ENCODE measurements at regions not wholly inside any gene's neighbourhood (a gene's known extent, or its start where the extent isn't known, plus 50 kb on each side); places are given as distances from the start of the nearest gene placed in this dataset.

DNA sequence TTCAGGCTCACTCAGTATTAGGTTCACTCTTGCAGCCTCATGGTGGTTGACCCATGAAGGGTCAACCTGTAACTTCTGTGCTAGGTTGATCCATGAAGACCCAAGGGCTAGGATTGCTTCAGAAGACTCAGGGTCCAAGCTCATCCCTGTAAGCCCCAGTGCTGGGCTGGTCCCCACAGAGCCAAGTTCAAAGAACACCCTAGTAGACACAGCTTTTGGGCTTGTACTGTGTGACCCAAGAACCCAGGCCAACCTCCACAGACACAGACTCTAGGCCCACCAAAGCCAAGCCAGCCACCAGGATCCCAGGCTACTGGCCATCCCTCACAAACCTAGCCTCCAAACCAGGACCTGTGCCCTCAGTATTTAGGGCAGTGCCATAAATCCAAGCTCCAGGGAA is 1020.6 kb downstream of the SLC16A7 start:
- Histone ChIP-seq H3K79me2 (ENCODE audit: insufficient read depth, low read depth) (no peaks in the 10 kb centered on the region), H3K27me3 (ENCODE audit: insufficient read depth, low read depth) (no peaks in the 10 kb centered on the region), H3K4me3 (IDR thresholded peaks at IDR 0.05; ENCODE audit: insufficient read depth, low read depth, low read length) (no peak overlapping the region), H3K4me2 (no peak overlapping the region), H2AFZ (ENCODE audit: low read depth) (no peak overlapping the region), H4K20me1 (ENCODE audit: insufficient read depth) (no peaks in the 10 kb centered on the region), H3K4me1 (ENCODE audit: low read depth, poor library complexity, severe bottlenecking) (no peaks in the 10 kb centered on the region), H3K27ac (no peak overlapping the region), H3K36me3 (ENCODE audit: insufficient read depth) (no peaks in the 10 kb centered on the region), H3K9ac (no peak overlapping the region)
- TF ChIP-seq, protein P1, sequence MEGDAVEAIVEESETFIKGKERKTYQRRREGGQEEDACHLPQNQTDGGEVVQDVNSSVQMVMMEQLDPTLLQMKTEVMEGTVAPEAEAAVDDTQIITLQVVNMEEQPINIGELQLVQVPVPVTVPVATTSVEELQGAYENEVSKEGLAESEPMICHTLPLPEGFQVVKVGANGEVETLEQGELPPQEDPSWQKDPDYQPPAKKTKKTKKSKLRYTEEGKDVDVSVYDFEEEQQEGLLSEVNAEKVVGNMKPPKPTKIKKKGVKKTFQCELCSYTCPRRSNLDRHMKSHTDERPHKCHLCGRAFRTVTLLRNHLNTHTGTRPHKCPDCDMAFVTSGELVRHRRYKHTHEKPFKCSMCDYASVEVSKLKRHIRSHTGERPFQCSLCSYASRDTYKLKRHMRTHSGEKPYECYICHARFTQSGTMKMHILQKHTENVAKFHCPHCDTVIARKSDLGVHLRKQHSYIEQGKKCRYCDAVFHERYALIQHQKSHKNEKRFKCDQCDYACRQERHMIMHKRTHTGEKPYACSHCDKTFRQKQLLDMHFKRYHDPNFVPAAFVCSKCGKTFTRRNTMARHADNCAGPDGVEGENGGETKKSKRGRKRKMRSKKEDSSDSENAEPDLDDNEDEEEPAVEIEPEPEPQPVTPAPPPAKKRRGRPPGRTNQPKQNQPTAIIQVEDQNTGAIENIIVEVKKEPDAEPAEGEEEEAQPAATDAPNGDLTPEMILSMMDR (conservative IDR thresholded peaks at IDR 0.05; ENCODE audit: low read depth, low read length) = no peak

DNA sequence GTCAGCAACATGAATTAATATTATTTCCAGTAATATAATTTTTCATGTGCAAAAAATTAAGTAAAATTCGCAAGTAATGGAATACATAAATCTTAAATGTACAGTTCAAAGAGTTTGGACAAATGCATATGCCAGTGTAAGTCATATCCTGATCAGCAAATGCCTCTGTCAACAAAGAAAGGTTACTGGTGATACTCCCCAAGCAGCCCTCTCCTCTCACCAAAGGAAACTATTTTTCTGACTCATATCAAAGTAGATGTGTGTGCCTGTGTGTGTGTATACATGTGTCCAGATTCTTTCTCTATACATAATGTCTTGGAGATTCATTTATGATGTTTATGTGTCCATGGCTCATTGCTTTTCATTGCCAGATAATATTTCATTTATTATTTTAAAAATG is 1035.0 kb downstream of the SLC16A7 start:
- Histone ChIP-seq H3K9ac (no peak overlapping the region), H3K27ac (no peak overlapping the region), H2AFZ (ENCODE audit: low read depth) (no peak overlapping the region), H4K20me1 (ENCODE audit: insufficient read depth) (no peaks in the 10 kb centered on the region), H3K4me3 (IDR thresholded peaks at IDR 0.05; ENCODE audit: insufficient read depth, low read depth, low read length) (no peak overlapping the region), H3K36me3 (ENCODE audit: insufficient read depth) (no peaks in the 10 kb centered on the region), H3K27me3 (ENCODE audit: insufficient read depth, low read depth) (no peaks in the 10 kb centered on the region), H3K4me1 (ENCODE audit: low read depth, poor library complexity, severe bottlenecking) (no peaks in the 10 kb centered on the region), H3K4me2 (no peak overlapping the region), H3K79me2 (ENCODE audit: insufficient read depth, low read depth) (no peaks in the 10 kb centered on the region)
- TF ChIP-seq, protein P1 (conservative IDR thresholded peaks at IDR 0.05; ENCODE audit: low read depth, low read length) = no peak

DNA sequence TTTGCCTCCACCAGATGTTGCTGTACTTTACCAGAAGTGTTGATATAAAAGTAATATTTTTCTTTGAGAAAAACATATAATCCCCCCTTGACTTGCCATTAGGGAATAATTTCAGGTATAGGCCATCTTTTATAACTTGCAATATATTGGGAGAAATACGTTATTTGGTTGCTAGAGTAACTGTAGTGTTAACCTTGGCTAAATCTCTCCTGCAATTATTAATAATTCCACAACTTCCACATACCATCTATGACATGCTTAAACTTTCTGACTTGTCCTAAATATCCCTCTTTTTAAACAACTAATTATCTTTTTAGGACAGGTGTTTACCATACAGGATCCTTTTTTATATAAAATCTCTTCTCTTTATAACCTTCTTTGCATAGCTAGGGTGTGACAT is 1048.2 kb downstream of the SLC16A7 start:
- no peaks in the 10 kb centered on the region for H3K27me3 ChIP-seq (ENCODE audit: insufficient read depth, low read depth)
- no peaks in the 10 kb centered on the region for H4K20me1 ChIP-seq (ENCODE audit: insufficient read depth)
- no peaks in the 10 kb centered on the region for H3K4me1 ChIP-seq (ENCODE audit: low read depth, poor library complexity, severe bottlenecking)
- H3K36me3 ChIP-seq (ENCODE audit: insufficient read depth) = no peaks in the 10 kb centered on the region
- no peak overlapping the region for H3K4me3 ChIP-seq (IDR thresholded peaks at IDR 0.05; ENCODE audit: insufficient read depth, low read depth, low read length)
- H2AFZ ChIP-seq (ENCODE audit: low read depth) = no peak overlapping the region
- H3K4me2 ChIP-seq = no peak overlapping the region
- TF ChIP-seq, protein P1 (conservative IDR thresholded peaks at IDR 0.05; ENCODE audit: low read depth, low read length) = no peak
- no peak overlapping the region for H3K27ac ChIP-seq
- H3K9ac ChIP-seq = no peak overlapping the region
- H3K79me2 ChIP-seq (ENCODE audit: insufficient read depth, low read depth) = no peaks in the 10 kb centered on the region

DNA sequence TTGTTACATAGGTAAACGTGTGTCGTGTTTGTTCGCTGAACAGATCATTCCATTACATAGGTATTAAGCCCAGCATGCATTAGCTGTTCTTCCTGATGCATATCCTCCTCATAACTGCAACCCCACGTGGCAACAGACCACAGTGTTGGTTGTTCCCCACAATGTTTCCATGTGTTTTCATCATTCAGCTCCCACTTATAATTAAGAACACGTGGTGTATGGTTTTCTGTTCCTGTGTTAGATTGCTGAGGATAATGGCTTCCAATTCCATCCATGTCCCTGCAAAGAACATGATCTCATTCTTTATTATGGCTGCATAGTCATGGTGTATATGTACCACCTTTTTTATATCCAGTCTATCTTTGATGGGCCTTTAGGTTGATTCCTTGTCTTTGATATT is 1071.1 kb downstream of the SLC16A7 start:
- H3K4me2 ChIP-seq = no peak overlapping the region
- H3K27me3 ChIP-seq (ENCODE audit: insufficient read depth, low read depth) = no peaks in the 10 kb centered on the region
- no peak overlapping the region for H3K9ac ChIP-seq
- H2AFZ ChIP-seq (ENCODE audit: low read depth) = no peak overlapping the region
- H3K79me2 ChIP-seq (ENCODE audit: insufficient read depth, low read depth) = no peaks in the 10 kb centered on the region
- no peaks in the 10 kb centered on the region for H4K20me1 ChIP-seq (ENCODE audit: insufficient read depth)
- H3K36me3 ChIP-seq (ENCODE audit: insufficient read depth) = no peaks in the 10 kb centered on the region
- no peak overlapping the region for H3K4me3 ChIP-seq (IDR thresholded peaks at IDR 0.05; ENCODE audit: insufficient read depth, low read depth, low read length)
- TF ChIP-seq, protein P1 (conservative IDR thresholded peaks at IDR 0.05; ENCODE audit: low read depth, low read length) = no peak
- no peak overlapping the region for H3K27ac ChIP-seq
- no peaks in the 10 kb centered on the region for H3K4me1 ChIP-seq (ENCODE audit: low read depth, poor library complexity, severe bottlenecking)
